ENCODE measurements at regions not wholly inside any gene's neighbourhood (a gene's known extent, or its start where the extent isn't known, plus 50 kb on each side); places are given as distances from the start of the nearest gene placed in this dataset.

DNA sequence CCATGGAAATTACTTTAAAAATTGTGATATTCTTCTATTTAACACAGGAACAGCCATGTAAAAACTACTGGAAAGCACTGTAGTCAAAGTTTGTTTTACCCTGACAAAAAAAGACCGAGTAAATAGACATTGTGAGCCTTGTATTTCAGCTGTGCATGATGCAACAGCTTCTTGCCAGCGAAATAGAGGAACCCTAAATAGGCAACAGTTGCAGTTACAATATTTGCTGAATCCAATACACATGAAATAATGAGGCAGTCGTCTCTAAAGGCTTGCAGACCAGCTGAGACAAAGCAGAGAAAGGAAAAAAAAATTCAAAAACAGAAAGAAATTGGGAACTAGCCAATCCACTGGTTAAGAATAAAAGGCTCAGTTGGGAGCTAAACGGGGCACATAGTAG lies 1001.1 kb downstream of the OLFM4 start:
- TF ChIP-seq ZSCAN5A (tag by site-specific recombination; IDR thresholded peaks at IDR 0.05): no peak
- no peak for TF ChIP-seq ZNF10 (tag by site-specific recombination; IDR thresholded peaks at IDR 0.05)
- TF ChIP-seq TRIM28 (IDR thresholded peaks at IDR 0.05; ENCODE audit: borderline replicate concordance, low read length): no peak
- no peak for TF ChIP-seq WT1 (tag by site-specific recombination; IDR thresholded peaks at IDR 0.05)
- no peak for TF ChIP-seq CTCF (tag by site-specific recombination; IDR thresholded peaks at IDR 0.05)
- TF ChIP-seq ZNF140 (tag by site-specific recombination; IDR thresholded peaks at IDR 0.05): no peak
- TF ChIP-seq REPIN1 (tag by site-specific recombination; IDR thresholded peaks at IDR 0.05; ENCODE audit: low read depth): no peak
- no peak for TF ChIP-seq ZNF274 (IDR thresholded peaks at IDR 0.05; ENCODE audit: low read length)
- no peak for TF ChIP-seq ZNF274 (tag by site-specific recombination; IDR thresholded peaks at IDR 0.05; ENCODE audit: borderline replicate concordance)
- no peak for TF ChIP-seq ZSCAN23 (tag by site-specific recombination; IDR thresholded peaks at IDR 0.05)
- TF ChIP-seq, protein P1, sequence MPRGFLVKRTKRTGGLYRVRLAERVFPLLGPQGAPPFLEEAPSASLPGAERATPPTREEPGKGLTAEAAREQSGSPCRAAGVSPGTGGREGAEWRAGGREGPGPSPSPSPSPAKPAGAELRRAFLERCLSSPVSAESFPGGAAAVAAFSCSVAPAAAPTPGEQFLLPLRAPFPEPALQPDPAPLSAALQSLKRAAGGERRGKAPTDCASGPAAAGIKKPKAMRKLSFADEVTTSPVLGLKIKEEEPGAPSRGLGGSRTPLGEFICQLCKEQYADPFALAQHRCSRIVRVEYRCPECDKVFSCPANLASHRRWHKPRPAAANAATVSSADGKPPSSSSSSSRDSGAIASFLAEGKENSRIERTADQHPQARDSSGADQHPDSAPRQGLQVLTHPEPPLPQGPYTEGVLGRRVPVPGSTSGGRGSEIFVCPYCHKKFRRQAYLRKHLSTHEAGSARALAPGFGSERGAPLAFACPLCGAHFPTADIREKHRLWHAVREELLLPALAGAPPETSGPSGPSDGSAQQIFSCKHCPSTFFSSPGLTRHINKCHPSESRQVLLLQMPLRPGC (tag by site-specific recombination; IDR thresholded peaks at IDR 0.05): no peak
- no peak for TF ChIP-seq KLF1 (tag by site-specific recombination; IDR thresholded peaks at IDR 0.05)
- no peak for TF ChIP-seq ZNF121 (tag by site-specific recombination; IDR thresholded peaks at IDR 0.05)
- no peak for TF ChIP-seq ZNF362 (tag by site-specific recombination; IDR thresholded peaks at IDR 0.05)
